Glomerular visceral epithelial cell (primary cell): ENCODE measurements at regions not wholly inside any gene's neighbourhood (a gene's known extent, or its start where the extent isn't known, plus 50 kb on each side); places are given as distances from the start of the nearest gene placed in this dataset.

Experiments
- DNase-seq: peaks from one replicate; pipeline ENCODE4 v3.0.0-alpha.2; 2016; ENCODE audit errors: extremely low spot score

GRCh38 chr5:158369241-158369640, 510.3 kb upstream of the CLINT1 start:
- DNase-seq = no peak

- no peak for DNase-seq
Measured at GRCh38 chr5:158368686-158369085, 509.7 kb upstream of the CLINT1 start.

DNA sequence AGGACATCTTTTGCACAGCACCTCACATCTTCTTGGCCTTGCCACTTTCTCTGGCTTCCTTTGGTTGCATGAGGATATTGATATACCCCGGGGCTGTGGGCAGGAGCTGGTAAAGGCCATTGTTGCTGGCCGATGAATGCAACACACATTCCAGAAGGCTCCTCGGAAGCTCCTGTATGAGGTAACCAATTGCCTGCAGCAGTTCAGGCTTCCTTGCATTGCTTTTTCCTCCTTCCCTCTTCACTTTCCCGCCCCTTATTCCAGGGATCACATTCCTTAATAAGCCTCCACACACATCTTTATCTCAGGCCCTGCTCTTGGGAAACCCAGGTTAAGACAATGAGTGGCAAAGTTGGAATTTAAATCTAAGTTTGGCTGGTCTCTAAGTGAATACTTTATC, 505.4 kb upstream of the CLINT1 start:
- DNase-seq = no peak

DNA sequence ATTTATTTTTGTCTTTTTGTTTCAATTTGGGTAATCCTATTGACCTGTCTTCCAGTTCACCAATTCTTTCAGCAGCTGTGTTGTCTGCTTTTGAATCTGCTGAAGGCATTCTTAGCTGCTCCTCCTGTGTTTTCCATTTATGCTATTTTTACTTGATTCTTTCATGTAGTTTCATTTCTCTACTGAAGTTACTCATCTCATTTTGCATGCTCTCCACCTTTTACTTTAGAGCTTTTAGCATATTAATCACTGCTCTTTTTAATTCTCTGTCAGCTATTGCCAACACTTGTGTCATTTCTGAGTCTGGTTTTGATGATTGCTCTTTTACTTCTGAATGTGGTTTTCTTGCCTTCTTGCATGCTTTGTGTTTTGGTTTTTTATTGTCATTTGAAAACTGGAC, 496.0 kb upstream of the CLINT1 start:
- DNase-seq = no peak

GRCh38 chr5:158351485-158352125, 492.7 kb upstream of the CLINT1 start:
- DNase-seq = no peak

GRCh38 chr5:158349987-158350386, 491.0 kb upstream of the CLINT1 start:
- DNase-seq = no peak

DNA sequence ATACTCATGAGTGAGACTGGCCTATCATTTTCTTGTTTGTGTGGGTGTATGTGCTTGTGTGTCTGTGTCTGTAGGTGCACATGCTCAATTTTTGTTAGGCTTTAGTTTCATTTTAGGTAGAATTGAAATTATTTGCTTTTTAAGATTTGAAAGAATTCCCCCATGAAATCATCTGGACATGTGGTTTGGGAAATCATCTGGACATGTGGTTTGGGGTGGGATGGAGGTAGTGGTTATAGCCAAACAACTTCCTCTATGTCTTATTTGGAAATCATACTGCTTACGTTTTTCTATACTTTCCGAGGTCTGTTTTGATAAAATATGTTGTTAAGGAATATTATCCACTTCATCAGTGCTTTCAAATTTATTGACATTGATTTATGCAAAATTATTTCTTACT, 485.4 kb upstream of the CLINT1 start:
- DNase-seq = no peak

GRCh38 chr5:158340608-158341007, 481.7 kb upstream of the CLINT1 start:
- DNase-seq = no peak

DNA sequence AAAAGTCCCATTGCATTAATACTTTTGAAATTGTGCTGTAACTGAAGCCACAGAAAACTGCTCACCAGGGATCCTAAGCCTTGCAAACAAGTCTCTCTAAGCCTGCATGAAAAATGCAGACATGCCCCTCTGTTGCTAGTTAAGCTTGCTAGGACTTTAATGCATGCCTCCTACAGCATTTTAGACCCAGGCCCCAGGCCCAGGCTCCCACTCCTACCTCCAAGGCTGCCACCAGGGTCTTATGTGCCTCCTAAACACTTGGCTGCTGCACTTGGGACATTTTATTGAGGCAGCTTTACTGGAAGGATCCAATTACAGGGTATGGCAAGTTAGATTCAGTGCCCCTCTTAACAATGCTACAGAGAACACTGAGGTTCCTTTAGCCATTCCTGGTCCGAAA, 467.3 kb upstream of the CLINT1 start:
- no peak for DNase-seq

- DNase-seq = no peak
Measured at GRCh38 chr5:158324236-158324635, 465.3 kb upstream of the CLINT1 start.

DNA sequence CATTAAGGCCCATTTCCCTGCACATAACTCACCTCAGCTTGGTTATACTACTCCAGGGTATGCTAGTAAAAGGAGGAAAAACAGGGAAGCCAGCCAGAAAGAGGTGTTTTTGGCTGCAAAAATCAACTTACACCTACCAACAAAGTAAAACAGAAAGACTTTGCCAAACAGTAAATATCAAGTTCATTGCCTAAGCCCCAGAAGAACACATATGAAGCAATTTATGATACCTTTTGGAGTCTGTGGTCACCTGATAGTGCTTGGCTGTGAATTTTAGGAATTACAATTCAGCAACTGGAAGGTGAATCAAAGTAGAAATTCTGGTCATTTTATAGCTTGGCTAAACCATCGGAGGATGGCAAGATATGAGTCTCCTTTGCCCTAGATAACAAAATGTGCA, 463.7 kb upstream of the CLINT1 start:
- no peak for DNase-seq

DNA sequence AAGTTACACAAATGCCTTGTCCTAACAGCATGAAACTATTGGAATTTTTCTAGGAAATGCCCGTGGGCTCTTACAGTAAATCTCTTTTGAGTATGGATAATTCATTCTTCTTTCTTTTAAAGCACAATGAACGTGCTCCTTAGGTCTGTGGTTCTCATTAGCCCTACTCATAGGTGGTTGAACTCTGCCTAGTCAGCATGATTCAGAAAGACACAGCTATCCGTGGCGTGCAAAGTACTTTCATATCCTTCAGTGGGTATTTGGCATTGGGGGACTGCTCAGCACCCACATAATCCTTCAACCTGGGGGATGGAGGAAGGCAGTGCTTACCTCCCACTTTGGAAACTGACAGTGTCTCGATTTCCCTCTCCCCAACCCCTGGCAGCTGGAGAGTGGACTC, 462.0 kb upstream of the CLINT1 start:
- no peak for DNase-seq

GRCh38 chr5:158320178-158320674, 461.3 kb upstream of the CLINT1 start:
- no peak for DNase-seq

GRCh38 chr5:158317507-158317906, 458.6 kb upstream of the CLINT1 start:
- no peak for DNase-seq

DNA sequence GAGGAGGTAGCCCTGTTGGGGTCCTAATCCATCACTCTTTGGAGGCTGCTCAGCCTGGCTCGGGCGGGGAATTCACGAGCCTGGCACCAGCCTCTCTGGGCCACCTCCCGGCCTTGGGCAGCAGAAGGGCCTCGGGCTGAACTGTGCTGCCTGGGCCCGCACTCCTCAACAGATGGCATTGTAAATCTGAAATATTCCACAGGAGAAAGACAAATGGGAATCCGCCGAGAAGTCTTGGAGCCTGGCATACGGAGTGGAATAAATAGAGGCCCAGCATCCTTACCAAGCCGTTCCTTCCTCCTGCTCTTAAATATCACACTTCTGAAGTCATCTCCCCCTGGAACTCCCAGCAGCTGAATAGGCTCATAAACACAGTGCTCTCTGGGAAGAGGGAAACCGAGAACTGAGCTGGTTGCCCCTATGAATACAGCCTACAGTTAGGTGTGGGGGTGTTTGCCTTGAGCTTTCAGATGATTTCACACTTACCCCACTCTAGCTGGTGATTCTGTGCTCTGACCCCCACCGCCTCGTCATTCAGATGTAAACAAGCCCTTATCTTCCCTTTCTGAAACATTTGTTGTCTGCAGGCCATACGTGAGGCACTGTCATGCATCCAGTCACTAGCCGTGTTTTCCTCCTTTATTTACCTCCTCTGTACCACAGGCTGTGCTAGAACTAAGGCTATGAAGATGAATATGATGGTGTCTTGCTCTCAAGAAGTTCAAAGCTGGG, 455.0 kb upstream of the CLINT1 start:
- DNase-seq = no peak

DNA sequence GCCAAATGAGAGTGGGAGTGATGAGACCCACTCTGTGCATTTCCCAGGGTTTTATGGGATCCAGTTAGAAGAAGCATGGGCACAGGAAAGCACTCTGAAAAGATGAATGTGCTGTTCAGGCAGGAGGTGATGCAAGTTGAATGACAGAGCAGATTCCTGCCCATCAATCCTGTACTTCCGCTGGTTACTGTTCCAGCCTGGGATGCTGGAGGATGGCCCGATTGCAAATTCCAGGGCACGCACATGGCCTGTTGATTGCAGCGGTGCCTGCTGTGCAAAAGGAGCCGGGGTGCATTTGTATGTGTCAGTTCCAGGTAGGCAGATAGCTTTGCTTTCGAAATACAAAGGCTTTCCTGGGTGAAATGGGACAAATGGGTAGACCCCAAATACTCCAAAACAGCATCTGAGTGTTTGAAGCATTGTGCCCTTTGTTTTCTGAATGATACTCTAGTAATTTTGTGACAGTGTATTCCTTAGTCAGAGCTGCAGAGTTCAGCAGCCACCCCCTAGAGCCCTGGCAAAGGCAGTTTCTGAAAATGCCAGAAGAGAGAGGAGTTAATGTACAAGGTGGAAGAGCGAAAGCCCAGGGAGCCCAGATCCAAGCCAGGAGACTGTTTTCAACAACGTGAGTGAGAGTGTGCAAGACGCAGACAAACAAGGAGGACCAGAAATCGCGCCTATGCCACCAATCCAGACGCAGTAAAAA, 454.2 kb upstream of the CLINT1 start:
- no peak for DNase-seq

GRCh38 chr5:158309088-158309807, 450.3 kb upstream of the CLINT1 start:
- DNase-seq = no peak

GRCh38 chr5:158308429-158309025, 449.6 kb upstream of the CLINT1 start:
- DNase-seq = no peak

DNA sequence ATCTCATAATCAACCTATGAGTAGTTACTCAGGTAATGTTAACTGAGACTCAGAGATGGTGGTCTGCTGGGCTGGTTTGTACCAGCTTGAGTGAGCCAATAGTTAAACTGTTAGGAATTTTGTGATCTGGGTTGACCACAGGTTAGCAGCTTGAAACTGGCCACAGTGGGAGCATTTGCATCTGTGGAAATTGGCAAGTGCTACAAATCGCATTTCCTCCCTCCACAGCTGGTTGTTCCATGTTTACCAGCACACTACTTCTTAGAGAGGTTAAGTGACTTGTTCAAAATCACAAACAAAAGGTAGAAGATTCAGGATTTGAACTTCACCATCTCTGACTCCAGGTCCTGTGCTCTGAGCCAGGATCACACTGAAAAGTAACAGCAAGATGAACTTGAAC, 446.9 kb upstream of the CLINT1 start:
- DNase-seq = no peak

GRCh38 chr5:158304607-158305006, 445.7 kb upstream of the CLINT1 start:
- DNase-seq = no peak

DNA sequence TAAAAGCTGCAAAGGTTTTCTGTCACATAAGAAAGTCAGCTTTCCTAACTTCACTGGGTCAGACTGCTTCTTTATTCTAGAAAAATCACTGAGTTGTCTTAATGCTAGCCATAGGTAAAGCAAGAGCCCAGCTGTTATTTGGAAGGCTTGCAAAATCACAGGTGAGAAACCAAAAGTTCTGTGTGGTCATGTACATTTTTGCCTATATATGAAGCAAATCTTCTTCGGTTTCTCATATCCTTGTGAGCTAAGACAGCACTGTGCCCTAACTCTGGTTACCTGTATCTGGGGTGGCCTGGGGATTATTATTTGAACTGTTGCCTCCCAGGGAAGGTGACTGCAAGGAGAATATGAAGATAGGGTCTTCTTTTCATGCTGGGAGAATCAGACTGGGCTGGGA, 444.9 kb upstream of the CLINT1 start:
- no peak for DNase-seq

DNA sequence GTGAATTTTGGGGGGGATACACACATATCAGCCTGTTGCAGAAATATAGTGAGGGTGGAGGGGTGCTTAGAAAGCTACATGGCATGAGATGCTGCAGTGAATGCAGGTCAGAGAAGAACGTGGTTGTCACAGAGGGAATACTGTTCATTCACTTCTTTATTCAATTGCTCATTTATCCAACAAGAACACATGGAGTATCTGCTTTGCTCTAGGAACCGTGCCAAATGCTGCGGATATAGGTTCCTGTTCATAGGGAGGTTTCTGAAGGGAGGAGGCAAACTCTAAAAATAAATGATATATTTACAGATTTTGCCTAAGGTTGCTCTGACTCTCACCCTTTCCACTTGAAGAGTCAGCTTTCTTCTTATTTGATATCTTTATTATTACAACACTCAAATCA, 444.3 kb upstream of the CLINT1 start:
- DNase-seq = no peak
